ENCODE measurements at regions not wholly inside any gene's neighbourhood (a gene's known extent, or its start where the extent isn't known, plus 50 kb on each side); places are given as distances from the start of the nearest gene placed in this dataset.

DNA sequence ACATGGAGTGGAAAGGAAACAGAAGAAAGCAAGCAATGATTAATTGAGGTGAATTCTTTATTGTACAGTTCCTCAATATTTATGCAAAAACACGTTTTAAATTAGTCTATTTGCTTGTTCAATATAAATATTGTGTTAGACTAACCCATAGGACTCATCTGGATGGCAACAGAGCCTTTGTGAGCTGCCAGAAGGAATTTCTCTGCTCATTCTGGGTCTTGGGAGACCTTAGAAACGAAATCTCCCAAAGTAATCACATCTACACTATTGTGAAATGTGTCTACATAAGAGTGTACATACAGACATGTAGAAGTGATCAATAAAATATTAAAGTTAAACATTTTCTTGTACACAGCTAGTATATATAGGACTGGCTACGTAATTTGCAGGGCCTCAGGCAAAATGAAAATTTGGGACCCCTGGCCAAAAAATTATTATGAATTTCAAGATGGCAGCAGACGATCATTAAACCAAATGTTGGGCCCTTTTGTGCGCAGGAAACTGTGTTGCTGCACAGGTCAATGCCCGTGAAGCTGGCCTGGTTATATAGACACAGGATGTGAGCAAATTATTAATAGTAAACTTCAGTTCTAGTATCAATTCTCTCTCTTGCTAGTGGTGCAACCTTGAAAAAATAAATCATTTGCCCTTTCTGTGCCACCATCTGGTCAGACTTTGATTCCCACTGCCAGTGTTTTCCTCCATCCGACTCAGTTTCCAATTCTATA, 83.3 kb downstream of the MINAR1 start:
- TF ChIP-seq, protein P1, sequence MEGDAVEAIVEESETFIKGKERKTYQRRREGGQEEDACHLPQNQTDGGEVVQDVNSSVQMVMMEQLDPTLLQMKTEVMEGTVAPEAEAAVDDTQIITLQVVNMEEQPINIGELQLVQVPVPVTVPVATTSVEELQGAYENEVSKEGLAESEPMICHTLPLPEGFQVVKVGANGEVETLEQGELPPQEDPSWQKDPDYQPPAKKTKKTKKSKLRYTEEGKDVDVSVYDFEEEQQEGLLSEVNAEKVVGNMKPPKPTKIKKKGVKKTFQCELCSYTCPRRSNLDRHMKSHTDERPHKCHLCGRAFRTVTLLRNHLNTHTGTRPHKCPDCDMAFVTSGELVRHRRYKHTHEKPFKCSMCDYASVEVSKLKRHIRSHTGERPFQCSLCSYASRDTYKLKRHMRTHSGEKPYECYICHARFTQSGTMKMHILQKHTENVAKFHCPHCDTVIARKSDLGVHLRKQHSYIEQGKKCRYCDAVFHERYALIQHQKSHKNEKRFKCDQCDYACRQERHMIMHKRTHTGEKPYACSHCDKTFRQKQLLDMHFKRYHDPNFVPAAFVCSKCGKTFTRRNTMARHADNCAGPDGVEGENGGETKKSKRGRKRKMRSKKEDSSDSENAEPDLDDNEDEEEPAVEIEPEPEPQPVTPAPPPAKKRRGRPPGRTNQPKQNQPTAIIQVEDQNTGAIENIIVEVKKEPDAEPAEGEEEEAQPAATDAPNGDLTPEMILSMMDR (IDR thresholded peaks at IDR 0.05 in 8 of 11, conservative IDR thresholded peaks at IDR 0.05 in 3 of 11), result no peak
- no peak for TF ChIP-seq POLR2AphosphoS5 (IDR thresholded peaks at IDR 0.05)
